Suprapubic skin (tissue), 3 donors: ENCODE measurements at regions not wholly inside any gene's neighbourhood (a gene's known extent, or its start where the extent isn't known, plus 50 kb on each side); places are given as distances from the start of the nearest gene placed in this dataset.

ENCODE experiments used
- CTCF ChIP-seq, 2 donors: fragments of 200-600 bp in 1 of 2; fragments of 450-650 bp in 1 of 2; sonication (generic) in 1 of 2; IDR thresholded peaks; one replicate each; pipeline ENCODE4 v1.5.1; 2016 to 2019; ENCODE audit warnings: antibody characterized with exemption in 2 of 2, mild to moderate bottlenecking in 1 of 2, moderate library complexity in 1 of 2
- EP300 ChIP-seq: sonication (generic); formaldehyde crosslinking; IDR thresholded peaks from one replicate; pipeline ENCODE4 v1.6.1; 2017; ENCODE audit warnings: antibody characterized with exemption
- POLR2A ChIP-seq, 2 donors: fragments of 450-650 bp; IDR thresholded peaks; one replicate each; pipeline ENCODE4 v1.6.1; 2017; ENCODE audit warnings: antibody characterized with exemption in 2 of 2, mild to moderate bottlenecking in 2 of 2, moderate library complexity in 2 of 2

GRCh38 chr9:21683484-21684175, 118.8 kb upstream of the MTAP start:
- TF ChIP-seq POLR2A (IDR thresholded peaks at IDR 0.05): no peak
- TF ChIP-seq CTCF (IDR thresholded peaks at IDR 0.05): no peak
- no peak for TF ChIP-seq EP300
